Natural killer cell (primary cell): ENCODE measurements at regions not wholly inside any gene's neighbourhood (a gene's known extent, or its start where the extent isn't known, plus 50 kb on each side); places are given as distances from the start of the nearest gene placed in this dataset.

Experiments
- ATAC-seq, 3 donors: fragments of 150-1000 bp in 2 of 3; fragments of 200-7000 bp in 1 of 3; cut with Tn5 transposase; 1 replicate in 1 of 3; 2 replicates in 2 of 3; pipeline ENCODE4 v1.10.0; 2021; ENCODE audit warnings: mild to moderate bottlenecking in 2 of 3, moderate library complexity in 2 of 3
- DNase-seq, 2 donors: peaks; one replicate each; pipeline versions ENCODE4 v3.0.0 to v3.0.0-alpha.2; 2013 to 2021; ENCODE audit warnings: mixed read lengths in 1 of 2
- H3K27ac ChIP-seq: one replicate; pipeline ENCODE4 v1.5.1; 2013; ENCODE audit warnings: mild to moderate bottlenecking, low read length
- H3K27me3 ChIP-seq: one replicate; pipeline ENCODE4 v1.6.1; 2013; ENCODE audit warnings: low read length; ENCODE audit not compliant: control insufficient read depth, insufficient read depth
- H3K36me3 ChIP-seq: one replicate; pipeline ENCODE4 v1.6.1; 2013; ENCODE audit warnings: low read length; ENCODE audit not compliant: control insufficient read depth, insufficient read depth
- H3K4me1 ChIP-seq: one replicate; pipeline ENCODE4 v1.6.1; 2013; ENCODE audit warnings: low read length; ENCODE audit not compliant: control insufficient read depth, insufficient read depth
- H3K4me3 ChIP-seq: one replicate; pipeline ENCODE4 v1.5.1; 2013; ENCODE audit warnings: low read length
- H3K9me3 ChIP-seq: one replicate; pipeline ENCODE4 v1.6.1; 2013; ENCODE audit warnings: low read length; ENCODE audit not compliant: control insufficient read depth, insufficient read depth
- H3K27ac Mint-ChIP-seq, 2 donors: one replicate each; pipeline ENCODE4 v1.8.0; 2022; ENCODE audit warnings: mild to moderate bottlenecking in 2 of 2, mixed read lengths in 2 of 2, moderate library complexity in 1 of 2
- H3K27me3 Mint-ChIP-seq, 2 donors: one replicate each; pipeline ENCODE4 v1.8.0; 2022; ENCODE audit warnings: low read depth in 2 of 2, mixed read lengths in 2 of 2
- H3K36me3 Mint-ChIP-seq: one replicate; pipeline ENCODE4 v1.8.0; 2022; ENCODE audit warnings: mixed read lengths
- H3K4me1 Mint-ChIP-seq, 2 donors: one replicate each; pipeline ENCODE4 v1.8.0; 2022; ENCODE audit warnings: mixed read lengths in 2 of 2
- H3K4me3 Mint-ChIP-seq: one replicate; pipeline ENCODE4 v1.8.0; 2022; ENCODE audit warnings: mild to moderate bottlenecking, moderate library complexity, mixed read lengths
- H3K9me3 Mint-ChIP-seq, 2 donors: one replicate each; pipeline ENCODE4 v1.8.0; 2022; ENCODE audit warnings: mixed read lengths in 2 of 2
- WGBS: methylation state at CpG from one replicate; pipeline ENCODE4 v1.1.7; 2013; ENCODE audit warnings: missing lambda C conversion rate; ENCODE audit not compliant: insufficient coverage; 5-methylcytosine and 5-hydroxymethylcytosine counted together
- intact Hi-C: fragments of 100-400 bp; cut with micrococcal nuclease; formaldehyde crosslinking; loops from one replicate; pipeline ENCODE4 v1.14.2; 2022
- TF ChIP-seq, protein P1 (sequence below): fragments of 200-600 bp; IDR thresholded peaks from one replicate; pipeline ENCODE4 v1.8.0; 2022; ENCODE audit warnings: antibody characterized with exemption

DNA sequence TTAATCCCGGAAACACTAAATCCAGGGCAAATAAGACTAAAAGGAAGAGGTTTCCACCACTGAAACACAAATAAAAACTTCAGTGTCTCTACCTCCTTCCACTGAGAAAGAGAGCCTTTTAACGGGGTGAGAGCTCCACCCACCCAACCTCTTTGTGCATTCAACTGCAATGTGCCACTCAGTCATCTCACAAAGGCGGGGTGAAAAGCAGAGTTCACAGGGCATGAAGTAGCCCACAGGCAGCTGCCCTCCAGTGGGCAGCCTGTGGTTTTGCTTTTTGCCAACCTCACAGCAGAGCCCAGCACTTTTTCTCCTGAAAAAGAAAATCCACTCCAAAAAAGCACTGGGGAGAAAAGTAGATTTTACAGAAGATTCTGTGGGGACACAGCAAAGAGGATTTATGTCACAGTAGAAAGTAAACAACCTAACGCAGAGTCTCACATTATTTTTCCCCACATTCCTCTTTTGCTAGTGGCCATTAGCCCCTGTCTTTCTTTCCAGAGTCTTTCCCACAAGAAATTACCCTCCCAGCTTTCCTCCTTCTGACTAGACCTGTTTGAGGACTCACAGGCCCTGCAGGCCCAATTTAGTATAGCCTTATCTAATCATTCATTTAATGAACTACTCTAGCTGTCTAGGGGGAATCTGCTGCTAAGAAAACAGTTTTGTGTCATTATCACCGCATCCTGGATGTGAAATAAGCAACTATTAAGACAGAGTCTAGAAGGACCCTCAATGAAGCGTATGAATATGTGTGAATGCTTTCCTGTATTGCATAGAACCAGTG is 753.8 kb upstream of the FOXG1 start:
- no peak overlapping the region for H3K27ac Mint-ChIP-seq
- Histone ChIP-seq H3K4me1 (no peaks in the 10 kb centered on the region), H3K4me3 (no peak overlapping the region), H3K9me3 (peaks cover 3% of the 10 kb centered on the region), H3K27me3 (no peaks in the 10 kb centered on the region), H3K36me3 (no peaks in the 10 kb centered on the region), H3K27ac (no peak overlapping the region)
- no peak overlapping the region for H3K4me3 Mint-ChIP-seq
- intact Hi-C loops, result no loop called here
- ATAC-seq (no peak), DNase-seq (no peak)
- no peaks in the 10 kb centered on the region for H3K27me3 Mint-ChIP-seq
- 72% methylated on average over 6 of the region's 6 CpGs for WGBS
- H3K36me3 Mint-ChIP-seq, result no peaks in the 10 kb centered on the region
- TF ChIP-seq, protein P1, sequence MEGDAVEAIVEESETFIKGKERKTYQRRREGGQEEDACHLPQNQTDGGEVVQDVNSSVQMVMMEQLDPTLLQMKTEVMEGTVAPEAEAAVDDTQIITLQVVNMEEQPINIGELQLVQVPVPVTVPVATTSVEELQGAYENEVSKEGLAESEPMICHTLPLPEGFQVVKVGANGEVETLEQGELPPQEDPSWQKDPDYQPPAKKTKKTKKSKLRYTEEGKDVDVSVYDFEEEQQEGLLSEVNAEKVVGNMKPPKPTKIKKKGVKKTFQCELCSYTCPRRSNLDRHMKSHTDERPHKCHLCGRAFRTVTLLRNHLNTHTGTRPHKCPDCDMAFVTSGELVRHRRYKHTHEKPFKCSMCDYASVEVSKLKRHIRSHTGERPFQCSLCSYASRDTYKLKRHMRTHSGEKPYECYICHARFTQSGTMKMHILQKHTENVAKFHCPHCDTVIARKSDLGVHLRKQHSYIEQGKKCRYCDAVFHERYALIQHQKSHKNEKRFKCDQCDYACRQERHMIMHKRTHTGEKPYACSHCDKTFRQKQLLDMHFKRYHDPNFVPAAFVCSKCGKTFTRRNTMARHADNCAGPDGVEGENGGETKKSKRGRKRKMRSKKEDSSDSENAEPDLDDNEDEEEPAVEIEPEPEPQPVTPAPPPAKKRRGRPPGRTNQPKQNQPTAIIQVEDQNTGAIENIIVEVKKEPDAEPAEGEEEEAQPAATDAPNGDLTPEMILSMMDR, result no peak
- H3K4me1 Mint-ChIP-seq, result no peaks in the 10 kb centered on the region
- H3K9me3 Mint-ChIP-seq, result peaks cover 6 to 12% of the 10 kb centered on the region in 2 donors

DNA sequence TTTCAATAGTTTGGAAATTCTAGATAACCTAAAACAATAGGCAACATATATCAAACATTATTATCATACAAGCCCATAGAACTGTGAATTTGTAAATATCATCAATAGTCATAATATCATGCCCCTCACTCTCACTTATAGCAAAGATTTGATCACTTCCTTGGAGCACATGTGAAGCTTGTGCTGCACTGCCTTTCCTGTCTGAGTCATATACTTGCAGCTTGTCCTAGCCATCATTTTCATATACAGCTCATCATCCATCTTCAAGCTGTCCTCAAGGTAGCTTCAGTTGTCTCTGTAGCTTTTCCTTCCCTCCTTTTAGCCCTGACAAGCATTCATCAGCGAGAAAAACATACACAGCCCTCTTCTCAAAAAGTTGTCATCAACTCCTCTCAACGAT is 746.5 kb upstream of the FOXG1 start:
- intact Hi-C loops, result no loop called here
- no peak overlapping the region for H3K4me3 ChIP-seq
- WGBS, result 78% methylated on average over 2 of the region's 2 CpGs

DNA sequence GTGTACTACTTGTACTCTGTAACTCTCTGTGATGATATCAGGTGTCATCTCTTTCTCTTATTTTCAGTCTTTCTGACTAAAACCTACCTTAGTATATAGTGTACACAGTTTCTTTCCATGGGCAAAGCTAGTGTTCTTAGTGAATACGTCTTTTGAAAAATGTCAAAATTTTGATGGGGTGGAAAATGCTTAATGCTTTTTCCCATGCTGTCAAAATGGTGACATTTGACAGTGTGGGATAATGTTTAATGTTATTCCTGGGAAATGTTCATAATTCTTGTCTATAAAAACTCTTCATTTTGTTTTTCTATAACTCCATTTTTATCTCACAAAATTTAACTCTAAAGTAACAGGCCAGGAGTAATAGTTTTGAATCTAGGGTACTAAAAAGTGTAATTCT is 742.7 kb upstream of the FOXG1 start:
- Mint-ChIP-seq H3K27me3 (no peaks in the 10 kb centered on the region), H3K9me3 (peaks cover 22 to 25% of the 10 kb centered on the region in 2 donors), H3K27ac (no peak overlapping the region), H3K4me3 (no peak overlapping the region), H3K36me3 (peaks cover 7% of the 10 kb centered on the region), H3K4me1 (no peaks in the 10 kb centered on the region)
- ATAC-seq, result no peak
- intact Hi-C loops, result no loop called here
- Histone ChIP-seq H3K36me3 (no peaks in the 10 kb centered on the region), H3K9me3 (no peaks in the 10 kb centered on the region), H3K4me1 (no peaks in the 10 kb centered on the region), H3K4me3 (no peak overlapping the region), H3K27ac (no peak overlapping the region), H3K27me3 (no peaks in the 10 kb centered on the region)
- WGBS, result 100% methylated on average over 1 of the region's 1 CpG
- TF ChIP-seq, protein P1, result no peak
- DNase-seq, result no peak

More for the DNA sequence above, 746.5 kb upstream of the FOXG1 start:
- TF ChIP-seq, protein P1, result no peak
- no peaks in the 10 kb centered on the region for H3K9me3 ChIP-seq
- Mint-ChIP-seq H3K4me3 (no peak overlapping the region), H3K36me3 (no peaks in the 10 kb centered on the region), H3K27me3 (no peaks in the 10 kb centered on the region), H3K9me3 (peaks cover 15% of the 10 kb centered on the region in 2 donors), H3K27ac (no peak overlapping the region), H3K4me1 (no peaks in the 10 kb centered on the region)
- ATAC-seq (no peak), DNase-seq (no peak)
- no peaks in the 10 kb centered on the region for H3K27me3 ChIP-seq
- H3K27ac ChIP-seq, result no peak overlapping the region
- H3K4me1 ChIP-seq, result no peaks in the 10 kb centered on the region
- H3K36me3 ChIP-seq, result no peaks in the 10 kb centered on the region

DNA sequence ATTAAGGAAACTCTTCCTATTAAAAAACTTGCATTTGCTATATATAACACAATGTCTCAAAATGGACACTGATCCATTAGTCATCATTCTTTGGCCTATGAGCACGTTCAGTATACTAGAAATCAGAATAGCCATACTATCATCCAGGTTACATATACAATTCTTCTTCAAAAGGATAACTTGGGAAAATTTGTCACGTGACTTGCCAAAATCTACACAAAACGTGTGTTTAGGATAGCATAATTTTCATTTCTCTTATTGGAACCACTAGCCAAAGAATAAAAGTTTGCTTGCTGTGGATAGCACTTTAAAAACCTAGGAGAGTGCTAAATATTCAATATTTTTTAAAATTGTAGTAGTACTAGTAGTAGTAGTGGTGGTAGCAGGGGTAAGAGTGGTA is 714.3 kb upstream of the FOXG1 start:
- TF ChIP-seq, protein P1, result no peak
- Mint-ChIP-seq H3K27me3 (no peaks in the 10 kb centered on the region), H3K4me1 (peaks cover 0 to 4% of the 10 kb centered on the region in 2 donors), H3K27ac (no peak overlapping the region), H3K9me3 (peaks cover 13% of the 10 kb centered on the region in 2 donors), H3K4me3 (no peak overlapping the region), H3K36me3 (peaks cover 5% of the 10 kb centered on the region)
- H3K9me3 ChIP-seq, result no peaks in the 10 kb centered on the region
- H3K4me1 ChIP-seq, result no peaks in the 10 kb centered on the region
- no peak overlapping the region for H3K4me3 ChIP-seq
- intact Hi-C loops, result no loop called here
- H3K27me3 ChIP-seq, result no peaks in the 10 kb centered on the region
- ATAC-seq (no peak), DNase-seq (no peak)
- 80% methylated on average over 1 of the region's 3 CpGs for WGBS
- no peaks in the 10 kb centered on the region for H3K36me3 ChIP-seq
- H3K27ac ChIP-seq, result no peak overlapping the region
